NOMO-1 (cell line): ENCODE measurements at regions not wholly inside any gene's neighbourhood (a gene's known extent, or its start where the extent isn't known, plus 50 kb on each side); places are given as distances from the start of the nearest gene placed in this dataset.
"Not testable (repeated sequence)": the region's sequence is repeated elsewhere in the genome, so short reads cannot be mapped to it uniquely, and the experiment has no call there.

ENCODE experiments used
- DNase-seq, 2 experiments: peaks; one replicate each; lab custom pipeline; 2025; ENCODE audit not compliant: unreplicated experiment in 2 of 2; lab: John Stamatoyannopoulos, UW

DNA sequence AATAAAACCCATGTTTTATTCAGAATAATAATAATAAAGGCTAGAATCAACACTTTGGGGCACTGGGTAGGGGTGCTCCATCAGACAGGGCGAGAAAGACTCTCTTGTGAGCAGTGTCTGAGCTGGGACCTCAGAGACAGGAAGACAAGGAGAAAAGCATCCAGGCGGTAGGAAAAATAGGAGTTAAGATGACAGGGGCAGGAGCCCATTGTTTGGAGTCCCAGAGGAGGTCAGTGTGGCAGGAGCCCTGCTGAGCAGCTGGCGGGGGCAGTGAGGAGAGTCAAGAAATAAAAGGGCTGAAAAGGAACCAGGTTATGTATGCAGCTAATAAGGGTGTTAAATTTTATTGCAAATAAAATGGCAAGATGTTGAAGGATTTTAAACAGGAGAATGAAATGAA lies 457.4 kb downstream of the FBXO15 start:
- DNase-seq, result no peak

DNA sequence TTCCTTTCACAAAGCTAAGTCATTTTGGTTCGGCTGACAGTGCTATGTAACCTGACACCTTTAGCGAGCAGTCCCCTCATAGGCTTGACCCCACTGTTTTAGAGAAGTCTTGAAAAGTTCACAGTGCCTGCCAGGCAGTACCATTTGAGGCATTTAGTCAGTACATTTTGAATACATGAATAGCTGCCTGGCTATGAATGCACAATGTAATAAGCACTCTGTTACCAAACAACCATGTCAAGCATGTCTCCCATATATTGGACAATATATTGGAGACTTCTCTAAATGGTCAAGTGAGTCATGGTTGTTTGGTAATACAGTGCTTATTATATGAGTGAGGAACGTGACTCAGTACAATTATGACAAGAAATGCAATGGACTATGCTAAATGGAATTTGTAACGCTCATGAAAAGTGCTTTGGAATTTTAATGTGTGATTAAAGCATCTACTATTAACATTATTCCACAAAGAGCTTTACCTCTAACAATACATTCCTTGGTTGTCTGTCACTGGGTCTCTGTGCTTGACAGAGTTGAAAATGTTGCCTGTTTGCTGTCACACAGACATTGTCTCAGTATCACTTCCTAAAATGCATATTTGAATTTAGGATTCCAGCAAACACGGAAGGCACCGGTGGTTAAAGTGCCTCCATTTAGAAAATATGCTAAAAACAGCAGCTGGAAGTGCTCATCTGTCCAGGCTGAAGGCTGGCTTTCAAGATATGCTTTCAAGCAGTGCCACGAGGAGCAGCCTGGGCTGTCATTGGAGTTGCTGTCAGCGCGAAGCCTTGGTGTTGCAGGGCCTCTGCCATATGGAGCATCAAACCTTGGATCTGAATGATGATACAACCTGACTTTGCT lies 458.6 kb downstream of the FBXO15 start:
- peak; percentile 3 to 47 for DNase-seq

DNA sequence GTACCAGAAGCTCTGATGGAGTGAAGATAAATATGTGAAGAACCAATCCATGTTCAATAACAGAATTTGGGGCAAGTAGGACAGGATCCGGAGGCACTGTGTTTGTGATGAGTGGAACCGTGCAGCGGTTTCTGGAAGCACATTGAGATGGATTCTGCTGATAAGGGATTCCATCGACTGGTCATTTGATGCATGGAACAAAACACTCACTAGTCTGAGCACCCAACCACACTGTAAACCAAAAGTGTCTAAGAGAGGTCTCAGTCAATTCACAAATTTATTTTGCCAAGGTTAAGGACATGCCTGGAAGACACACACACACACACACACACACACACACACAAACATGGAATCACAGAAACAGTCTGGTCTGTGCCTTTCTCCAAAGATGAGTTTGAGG lies 459.5 kb downstream of the FBXO15 start:
- no peak for DNase-seq

GRCh38 chr18:73684647-73685046 lies 463.0 kb downstream of the FBXO15 start:
- no peak for DNase-seq

DNA sequence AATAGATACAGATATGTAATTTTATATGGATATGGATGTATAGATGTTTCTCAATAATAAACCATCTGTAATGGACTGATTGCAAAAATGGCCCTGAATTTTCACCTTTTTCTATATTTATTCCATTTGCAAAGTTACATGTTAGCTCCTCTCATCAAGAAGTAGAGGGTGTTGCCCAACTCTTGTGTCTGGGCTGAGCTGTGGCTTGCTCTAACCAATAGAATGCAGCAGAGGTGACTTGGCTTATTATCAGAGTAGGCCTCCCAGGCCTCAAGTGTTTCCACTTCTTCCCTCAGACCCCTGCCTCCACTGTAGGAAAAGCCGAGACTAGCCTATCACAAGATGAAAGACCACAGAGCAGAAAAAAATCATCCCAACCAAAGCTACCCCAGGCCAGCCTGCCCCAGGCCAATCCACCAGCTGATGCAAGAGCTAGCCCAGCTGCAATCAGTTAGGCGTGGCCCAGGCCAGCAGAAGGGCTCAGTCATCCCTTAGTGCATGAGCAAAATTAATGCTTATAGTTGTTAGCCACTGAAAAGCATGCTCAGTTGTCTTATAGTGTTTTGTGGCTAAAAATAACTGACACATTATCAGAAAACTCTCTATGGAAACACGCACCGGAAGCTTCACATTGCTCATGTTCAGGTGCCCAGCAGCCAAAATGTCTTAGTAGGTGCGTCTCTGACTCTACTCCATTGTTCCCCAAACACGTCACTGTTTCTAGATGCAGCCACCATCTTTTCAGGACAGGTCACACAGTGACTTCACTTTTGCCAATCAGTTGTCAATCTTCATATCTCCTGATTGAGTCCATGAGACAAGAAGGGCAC lies 464.0 kb downstream of the FBXO15 start:
- no peak for DNase-seq

- no peak for DNase-seq
Measured at GRCh38 chr18:73681912-73682311, 465.7 kb downstream of the FBXO15 start.

GRCh38 chr18:73681398-73681797 lies 466.2 kb downstream of the FBXO15 start:
- no peak for DNase-seq

GRCh38 chr18:73679941-73680712 lies 467.5 kb downstream of the FBXO15 start:
- DNase-seq, result no peak

DNA sequence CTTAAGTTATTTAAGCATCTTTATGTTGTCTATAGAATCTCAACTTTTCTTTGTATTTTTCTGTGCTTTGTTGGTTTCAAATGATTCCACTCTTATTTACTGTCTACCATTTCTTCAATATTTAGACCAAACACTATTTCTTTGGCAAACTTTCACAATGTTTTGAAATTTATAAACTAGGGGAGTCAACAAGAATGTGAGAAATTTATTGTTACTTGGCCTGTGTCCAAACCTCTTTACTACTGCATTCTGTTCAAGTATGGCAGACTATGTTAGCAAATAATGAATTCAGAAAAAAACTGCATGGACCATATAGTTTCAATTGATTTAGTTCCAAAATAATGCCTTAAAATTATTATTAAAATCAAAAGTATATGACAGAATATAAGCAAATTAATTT lies 470.2 kb downstream of the FBXO15 start:
- no peak for DNase-seq

GRCh38 chr18:73674125-73674865 lies 473.3 kb downstream of the FBXO15 start:
- DNase-seq, result no peak

GRCh38 chr18:73671480-73671879 lies 476.2 kb downstream of the FBXO15 start:
- DNase-seq, result not testable (repeated sequence)

DNA sequence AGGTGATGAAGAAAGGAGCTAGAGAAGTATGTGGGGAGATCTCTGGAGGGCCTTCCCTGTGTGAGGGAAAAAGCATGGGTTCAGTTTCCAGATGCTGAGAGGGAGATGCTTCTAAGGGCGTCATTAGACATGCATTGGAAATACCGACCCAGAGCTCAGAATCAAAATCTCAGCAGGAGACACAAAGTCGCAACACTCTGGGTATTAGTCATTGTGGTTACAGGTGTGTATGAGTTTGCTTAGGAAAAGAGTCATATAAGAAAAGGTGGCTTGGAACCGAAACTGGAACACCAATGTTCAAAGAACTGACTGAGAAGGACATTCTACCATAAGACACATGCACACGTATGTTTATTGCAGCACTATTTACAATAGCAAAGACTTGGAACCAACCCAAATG lies 477.1 kb downstream of the FBXO15 start:
- DNase-seq, result no peak

DNA sequence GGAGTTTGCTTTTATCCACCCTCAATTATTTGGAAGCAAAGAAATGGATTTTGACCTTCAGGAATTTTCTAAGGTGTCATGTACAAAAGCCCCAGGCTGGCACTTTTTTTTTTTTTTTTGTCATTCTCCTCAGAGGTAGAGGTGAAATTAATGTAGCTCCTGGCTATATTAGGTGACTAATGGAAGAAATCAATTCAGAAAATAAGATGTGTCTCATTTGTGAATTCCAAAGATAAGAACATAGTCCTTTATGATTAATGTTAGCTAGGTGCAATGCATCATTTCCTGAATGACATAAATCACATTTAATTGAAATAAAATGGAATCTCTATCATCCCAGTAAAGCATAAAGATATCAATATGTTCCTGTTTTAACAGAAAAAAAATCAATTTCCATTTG lies 477.6 kb downstream of the FBXO15 start:
- no peak for DNase-seq

GRCh38 chr18:73669297-73669696 lies 478.3 kb downstream of the FBXO15 start:
- no peak for DNase-seq

DNA sequence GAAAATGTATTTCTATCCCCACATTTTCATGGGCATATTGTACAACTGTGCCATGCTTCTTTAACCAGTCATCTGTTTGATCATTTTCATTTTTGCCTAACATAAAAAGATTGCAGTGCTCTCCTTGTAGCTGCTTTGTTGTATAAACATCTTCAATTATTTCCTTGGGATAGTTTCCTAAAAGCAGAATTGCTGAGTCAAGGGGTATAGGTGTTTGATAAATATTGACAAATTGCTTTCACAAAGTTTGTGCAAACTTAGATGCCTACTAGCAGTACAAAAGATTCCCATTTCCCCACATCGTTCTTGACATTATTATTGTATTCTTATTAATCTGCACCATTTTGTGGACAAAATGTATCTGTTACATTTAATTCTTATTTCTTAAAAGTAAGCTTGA lies 479.6 kb downstream of the FBXO15 start:
- no peak for DNase-seq

- DNase-seq, result no peak
Measured at GRCh38 chr18:73666772-73667171, 480.9 kb downstream of the FBXO15 start.

DNA sequence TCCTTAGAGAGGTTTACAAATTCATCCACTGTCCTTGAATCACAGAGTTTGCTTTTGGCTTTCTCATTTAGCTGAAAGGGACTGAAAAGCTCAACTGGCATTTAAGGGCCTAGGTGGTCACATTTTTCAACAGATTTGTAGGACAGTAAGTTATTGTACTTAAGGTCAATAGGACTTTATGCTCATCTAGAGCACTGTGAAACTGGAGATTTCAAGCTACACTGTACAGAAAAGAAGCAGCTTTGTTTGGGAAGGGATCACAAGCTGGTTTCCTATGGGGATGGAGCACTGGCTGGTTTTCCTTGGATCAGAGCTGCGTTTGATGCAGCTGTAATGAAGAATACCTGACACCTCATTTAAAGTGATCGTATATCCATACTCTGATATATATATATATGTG lies 482.7 kb downstream of the FBXO15 start:
- no peak for DNase-seq

DNA sequence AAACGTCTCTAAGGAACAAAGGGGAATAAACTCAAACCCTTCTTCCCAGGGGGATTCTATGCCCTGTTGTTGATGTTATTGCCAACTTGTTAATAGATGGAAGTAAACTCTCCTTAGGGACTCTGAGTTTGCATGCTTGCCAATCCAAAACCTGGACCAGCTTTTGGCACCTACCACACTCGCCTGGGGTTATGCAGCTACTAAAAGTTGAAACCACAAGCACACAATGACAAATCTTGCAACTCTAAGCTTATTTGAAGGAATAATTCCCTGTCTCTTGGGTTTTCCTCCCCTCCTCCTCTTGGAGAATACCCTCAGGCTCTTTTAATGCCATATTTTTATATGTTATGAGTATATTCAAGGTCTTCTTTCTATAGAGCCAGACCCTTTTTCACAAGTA lies 484.1 kb downstream of the FBXO15 start:
- no peak for DNase-seq

DNA sequence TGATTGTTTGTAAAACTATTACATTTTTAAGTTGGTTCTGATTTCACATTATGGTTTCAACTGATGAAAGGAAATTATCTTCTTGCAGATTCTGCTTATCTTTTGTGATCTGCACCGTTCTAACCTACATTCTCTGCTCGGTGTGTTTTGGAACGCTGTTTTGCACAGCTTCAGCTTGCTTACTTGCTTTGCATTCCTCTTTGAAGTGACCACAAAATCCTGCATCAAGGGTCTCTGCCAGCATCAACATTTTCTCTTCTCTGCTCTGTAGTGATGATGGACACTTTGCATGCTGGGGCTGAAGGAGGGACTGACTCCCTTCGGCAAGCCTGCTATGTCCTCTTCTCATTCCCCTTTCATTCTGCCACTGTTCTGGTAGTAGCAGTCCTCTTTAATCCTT lies 485.2 kb downstream of the FBXO15 start:
- no peak for DNase-seq
